OCI-LY1 (cell line): ENCODE measurements at regions not wholly inside any gene's neighbourhood (a gene's known extent, or its start where the extent isn't known, plus 50 kb on each side); places are given as distances from the start of the nearest gene placed in this dataset.

Experiments used
- CTCF ChIP-seq: fragments of 200-600 bp; sonication (generic), shearing (Covaris generic); IDR thresholded peaks from 2 replicates; pipeline ENCODE4 v1.5.1; 2017; ENCODE audit warnings: mild to moderate bottlenecking, antibody characterized with exemption, low read length, moderate library complexity, mixed read lengths
- EZH2 ChIP-seq: fragments of 200-600 bp; sonication (generic), shearing (Covaris generic); IDR thresholded peaks from 2 replicates; pipeline ENCODE4 v1.8.0; 2017; ENCODE audit warnings: borderline replicate concordance, mixed run types, mild to moderate bottlenecking, antibody characterized with exemption, low read length, moderate library complexity, mixed read lengths

- TF ChIP-seq CTCF (no peak), EZH2 (no peak)
These were observed 119.5 kb upstream of the ANKRD1 start for GRCh38 chr10:91040343-91040742.
